HCT116 (cell line): ENCODE measurements at regions not wholly inside any gene's neighbourhood (a gene's known extent, or its start where the extent isn't known, plus 50 kb on each side); places are given as distances from the start of the nearest gene placed in this dataset.

Experiments used
- ATAC-seq: fragments of 200-7000 bp; cut with Tn5 transposase; 2 replicates; pipeline ENCODE4 v1.9.1; 2020; ENCODE audit warnings: mild to moderate bottlenecking, moderate library complexity
- BruUV-seq: library from RNA; stranded (reverse); fragments of 400-500 nt; replicated peaks from 2 replicates; lab custom pipeline; 2021; lab: Mats Ljungman, UMichigan
- CTCF ChIA-PET: fragments of 300-600 bp; sonication (Branson Sonifier 250); formaldehyde crosslinking; loops from one replicate; lab custom pipeline; 2021; ENCODE audit warnings: antibody characterized with exemption; lab: Charles Lee
- POLR2A ChIA-PET: fragments of 300-600, 350-600 bp; sonication (Branson Sonifier 250); formaldehyde crosslinking; loops from one replicate; lab custom pipeline; 2021; ENCODE audit warnings: antibody characterized with exemption; lab: Charles Lee
- RAD21 ChIA-PET, 2 experiments: fragments of 300-600 bp; sonication (Branson Sonifier 250); formaldehyde crosslinking; loops; one replicate each; lab custom pipeline; 2023; ENCODE audit warnings: low total read pairs in 2 of 2; ENCODE audit not compliant: uncharacterized antibody in 2 of 2, unreplicated experiment in 2 of 2, low non-redundant PET in 1 of 2; lab: Charles Lee
- DNase-seq: peaks from one replicate; pipeline ENCODE4 v3.0.0-alpha.2; 2010; ENCODE audit warnings: low read depth, low spot score
- H2AFZ ChIP-seq: fragments of 200-600 bp; shearing (Covaris generic), sonication (generic); 2 replicates; pipeline ENCODE4 v1.6.1; 2017; ENCODE audit warnings: low read depth, mixed run types, mixed read lengths, antibody characterized with exemption, low read length; ENCODE audit not compliant: poor library complexity, severe bottlenecking
- H3K27ac ChIP-seq: 2 replicates; pipeline ENCODE4 v1.5.1; 2012; ENCODE audit warnings: low read depth, low read length
- H3K27me3 ChIP-seq: fragments of 200-600 bp; sonication (generic); 2 replicates; pipeline ENCODE4 v1.6.1; 2016; ENCODE audit warnings: mixed run types, low read length, mixed read lengths; ENCODE audit not compliant: insufficient read depth
- H3K36me3 ChIP-seq, 2 experiments: fragments of 200-500 bp in 1 of 2; fragments of 200-600 bp in 1 of 2; sonication (Bioruptor generic) in 1 of 2; sonication (generic) in 1 of 2; 2 replicates each; pipeline versions ENCODE4 v1.5.1 to v1.6.1; 2014 to 2016; ENCODE audit warnings: low read length in 2 of 2, inconsistent platforms in 1 of 2, mixed read lengths in 1 of 2, mixed run types in 1 of 2; ENCODE audit not compliant: insufficient read depth in 2 of 2, control insufficient read depth in 1 of 2
- H3K4me1 ChIP-seq, 2 experiments: fragments of 200-600 bp in 1 of 2; sonication (generic) in 1 of 2; 2 replicates each; pipeline versions ENCODE4 v1.5.1 to v1.6.1; 2012 to 2017; ENCODE audit warnings: low read length in 2 of 2, inconsistent platforms in 1 of 2, mild to moderate bottlenecking in 1 of 2, mixed read lengths in 1 of 2, mixed run types in 1 of 2, moderate library complexity in 1 of 2; ENCODE audit not compliant: insufficient read depth in 2 of 2, control insufficient read depth in 1 of 2
- H3K4me2 ChIP-seq: fragments of 200-600 bp; sonication (generic); 2 replicates; pipeline ENCODE4 v1.6.1; 2017; ENCODE audit warnings: mixed run types, low read length, mixed read lengths
- H3K4me3 ChIP-seq, 2 experiments: fragments of 200-600 bp in 1 of 2; sonication (generic) in 1 of 2; replicated peaks in 1 of 2; 2 replicates each; pipeline ENCODE4 v1.5.1; 2011 to 2016; ENCODE audit warnings: low read length in 2 of 2, control low read depth in 1 of 2, low read depth in 1 of 2, mild to moderate bottlenecking in 1 of 2, mixed read lengths in 1 of 2, mixed run types in 1 of 2
- H3K79me2 ChIP-seq: fragments of 200-600 bp; sonication (generic); 2 replicates; pipeline ENCODE4 v1.6.1; 2017; ENCODE audit warnings: mild to moderate bottlenecking, mixed run types, low read length, moderate library complexity, mixed read lengths; ENCODE audit not compliant: insufficient read depth
- H3K9ac ChIP-seq: fragments of 200-600 bp; sonication (generic); 2 replicates; pipeline ENCODE4 v1.6.1; 2016; ENCODE audit warnings: low read length, mixed read lengths
- H3K9me2 ChIP-seq: fragments of 200-600 bp; sonication (generic), shearing (Covaris generic); 2 replicates; pipeline ENCODE4 v1.6.1; 2017; ENCODE audit warnings: mixed run types, mild to moderate bottlenecking, moderate library complexity; ENCODE audit not compliant: insufficient read depth
- H3K9me3 ChIP-seq, 2 experiments: fragments of 200-500 bp in 1 of 2; fragments of 200-600 bp in 1 of 2; sonication (Bioruptor generic) in 1 of 2; sonication (generic) in 1 of 2; 2 replicates each; pipeline ENCODE4 v1.6.1; 2014 to 2017; ENCODE audit warnings: low read length in 2 of 2, mixed read lengths in 2 of 2, inconsistent platforms in 1 of 2, low read depth in 1 of 2, mild to moderate bottlenecking in 1 of 2, mixed run types in 1 of 2, moderate library complexity in 1 of 2; ENCODE audit not compliant: control insufficient read depth in 1 of 2, insufficient read depth in 1 of 2
- H4K20me1 ChIP-seq: fragments of 200-600 bp; sonication (generic), shearing (Covaris generic); 2 replicates; pipeline ENCODE4 v1.6.1; 2017; ENCODE audit warnings: mixed run types, mild to moderate bottlenecking, moderate library complexity; ENCODE audit not compliant: insufficient read depth
- CBX3 ChIP-seq: IDR thresholded peaks from 2 replicates; pipeline ENCODE4 v1.6.1; 2012; ENCODE audit warnings: low read depth
- CEBPB ChIP-seq: IDR thresholded peaks from 2 replicates; pipeline ENCODE4 v1.6.1; 2012; ENCODE audit warnings: low read depth
- EGR1 ChIP-seq: IDR thresholded peaks from 2 replicates; pipeline ENCODE4 v1.6.1; 2012; ENCODE audit warnings: low read depth
- ELF1 ChIP-seq: IDR thresholded peaks from 2 replicates; pipeline ENCODE4 v1.6.1; 2012; ENCODE audit warnings: low read depth, borderline replicate concordance
- EZH2 ChIP-seq: fragments of 200-600 bp; sonication (generic); IDR thresholded peaks from 2 replicates; pipeline ENCODE4 v1.6.1; 2017; ENCODE audit warnings: antibody characterized with exemption, mixed run types
- EZH2phosphoT487 ChIP-seq: fragments of 200-600 bp; IDR thresholded peaks from 2 replicates; pipeline ENCODE4 v1.6.1; 2018; ENCODE audit warnings: antibody characterized with exemption, borderline replicate concordance
- FOSL1 ChIP-seq: IDR thresholded peaks from 2 replicates; pipeline ENCODE4 v1.6.1; 2012; ENCODE audit warnings: low read depth
- POLR2A ChIP-seq: IDR thresholded peaks from 2 replicates; pipeline ENCODE4 v1.7.0; 2011; ENCODE audit warnings: borderline replicate concordance; ENCODE audit not compliant: insufficient read depth, insufficient read length; ENCODE audit errors: extremely low read depth
- POLR2AphosphoS5 ChIP-seq: IDR thresholded peaks from 2 replicates; pipeline ENCODE4 v1.6.1; 2011; ENCODE audit warnings: mild to moderate bottlenecking, low read depth, low read length, moderate library complexity
- RAD21 ChIP-seq: IDR thresholded peaks from 2 replicates; pipeline ENCODE4 v1.6.1; 2012; ENCODE audit warnings: low read depth, mild to moderate bottlenecking
- SP1 ChIP-seq: IDR thresholded peaks from 2 replicates; pipeline ENCODE4 v1.6.1; 2012; ENCODE audit warnings: low read depth
- TCF7L2 ChIP-seq: IDR thresholded peaks from 2 replicates; pipeline ENCODE4 v1.7.0; 2011; ENCODE audit warnings: borderline replicate concordance, inconsistent platforms; ENCODE audit not compliant: insufficient read depth, insufficient read length; ENCODE audit errors: extremely low read depth
- ZFX ChIP-seq: fragments of 450-650 bp; IDR thresholded peaks from 2 replicates; pipeline ENCODE4 v1.6.1; 2017
- ZNF274 ChIP-seq: fragments of 200-500 bp; sonication (Bioruptor generic); IDR thresholded peaks from 2 replicates; pipeline ENCODE4 v1.6.1; 2014; ENCODE audit warnings: mild to moderate bottlenecking, low read depth, low read length, inconsistent platforms
- intact Hi-C: fragments of 100-400 bp; cut with micrococcal nuclease; formaldehyde crosslinking; loops from 2 replicates; pipeline ENCODE4 v1.10.0; 2022
- TF ChIP-seq, protein P1 (sequence below): IDR thresholded peaks from 2 replicates; pipeline ENCODE4 v1.6.1; 2012
- TF ChIP-seq, protein P2 (sequence below): IDR thresholded peaks from 2 replicates; pipeline ENCODE4 v1.6.1; 2012
- TF ChIP-seq, protein P3 (sequence below), 3 experiments: fragments of 200-600 bp in 1 of 3; sonication (generic) in 1 of 3; IDR thresholded peaks in 2 of 3; conservative IDR thresholded peaks in 1 of 3; 2 replicates each; pipeline ENCODE4 v1.5.1; 2012 to 2017; ENCODE audit warnings: low read depth in 2 of 3, low read length in 2 of 3, antibody characterized with exemption in 1 of 3, borderline replicate concordance in 1 of 3, control low read depth in 1 of 3, mild to moderate bottlenecking in 1 of 3, mixed read lengths in 1 of 3, mixed run types in 1 of 3, moderate library complexity in 1 of 3; ENCODE audit not compliant: insufficient read depth in 1 of 3

DNA sequence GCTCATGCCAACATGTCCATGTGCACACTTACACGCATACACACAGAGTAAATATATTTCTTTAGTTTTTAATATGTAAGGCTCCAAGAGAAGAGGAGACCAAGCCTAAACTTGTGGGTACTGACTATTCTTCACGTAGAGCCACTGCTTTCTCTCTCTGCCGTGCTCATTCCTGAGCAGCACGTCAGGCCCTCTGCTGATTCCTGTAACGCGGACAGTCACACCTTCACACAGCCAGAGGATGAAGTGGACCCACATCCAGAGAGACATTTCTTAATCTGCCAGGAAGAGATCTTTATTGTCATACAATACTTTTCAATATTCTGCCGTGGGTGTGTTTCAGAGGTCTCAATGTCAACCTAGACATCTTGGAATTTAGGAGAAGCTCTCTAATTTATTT lies 560.7 kb downstream of the STK39 start:
- no peak overlapping the region for H2AFZ ChIP-seq

DNA sequence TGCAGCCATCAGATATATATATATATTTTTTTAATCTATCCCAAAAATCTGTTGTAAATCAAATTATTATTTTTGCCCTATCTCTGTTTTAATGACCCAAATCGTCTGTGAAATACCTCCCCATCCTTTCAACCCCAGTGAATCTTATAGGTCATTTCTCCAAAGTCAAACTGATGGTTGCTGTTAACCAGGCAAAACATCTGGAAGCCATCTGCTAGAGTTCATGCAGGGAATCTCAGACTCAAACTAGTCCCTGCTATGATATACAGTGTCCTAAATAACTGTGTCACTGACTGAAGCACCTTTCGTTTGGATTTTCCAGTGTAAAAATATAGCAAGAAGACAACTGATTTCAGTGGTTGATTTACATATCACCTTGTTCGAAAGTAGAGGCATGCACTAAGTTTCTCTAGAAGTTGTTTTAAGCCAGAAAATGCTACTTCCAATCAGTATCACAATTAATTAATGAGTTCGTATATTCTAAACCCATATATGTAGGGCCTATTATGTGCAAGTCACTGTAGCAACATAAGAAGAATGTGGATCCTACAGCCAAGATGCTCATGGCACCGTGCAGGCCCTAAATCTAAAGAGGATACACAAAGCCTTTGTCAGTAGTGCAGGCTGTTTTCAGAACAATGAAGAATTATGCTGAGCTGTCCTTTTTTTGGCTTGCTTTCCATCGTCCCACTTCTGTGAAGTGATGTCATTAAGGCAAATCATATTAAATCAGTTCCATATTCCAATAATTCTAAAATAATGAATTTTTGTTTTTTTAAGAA lies 566.0 kb downstream of the STK39 start:
- BruUV-seq = no TSS peak
- intact Hi-C loops = no loop called here
- no peak overlapping the region for H3K9ac ChIP-seq
- H2AFZ ChIP-seq = no peak overlapping the region
- no peaks in the 10 kb centered on the region for H3K9me3 ChIP-seq
- no peaks in the 10 kb centered on the region for H3K27me3 ChIP-seq
- no peaks in the 10 kb centered on the region for H3K36me3 ChIP-seq
- no peaks in the 10 kb centered on the region for H3K79me2 ChIP-seq
- DNase-seq = no peak
- H3K27ac ChIP-seq = no peak overlapping the region
- H3K4me3 ChIP-seq = no peak overlapping the region
- no peaks in the 10 kb centered on the region for H3K9me2 ChIP-seq
- TF ChIP-seq ELF1 (no peak), FOSL1 (no peak), TCF7L2 (no peak), ZNF274 (no peak), POLR2A (no peak), EGR1 (no peak), EZH2phosphoT487 (no peak), RAD21 (no peak), ZFX (no peak), CBX3 (no peak), SP1 (no peak), POLR2AphosphoS5 (no peak), CEBPB (no peak)
- TF ChIP-seq, protein P1, sequence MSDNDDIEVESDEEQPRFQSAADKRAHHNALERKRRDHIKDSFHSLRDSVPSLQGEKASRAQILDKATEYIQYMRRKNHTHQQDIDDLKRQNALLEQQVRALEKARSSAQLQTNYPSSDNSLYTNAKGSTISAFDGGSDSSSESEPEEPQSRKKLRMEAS = no peak
- TF ChIP-seq, protein P2, sequence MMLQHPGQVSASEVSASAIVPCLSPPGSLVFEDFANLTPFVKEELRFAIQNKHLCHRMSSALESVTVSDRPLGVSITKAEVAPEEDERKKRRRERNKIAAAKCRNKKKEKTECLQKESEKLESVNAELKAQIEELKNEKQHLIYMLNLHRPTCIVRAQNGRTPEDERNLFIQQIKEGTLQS = no peak
- H3K4me2 ChIP-seq = no peak overlapping the region
- H3K4me1 ChIP-seq = no peaks in the 10 kb centered on the region
- H4K20me1 ChIP-seq = no peaks in the 10 kb centered on the region
- ChIA-PET RAD21 (no interaction called here), CTCF (no interaction called here), POLR2A (no interaction called here)
- no peak for ATAC-seq

More for the DNA sequence above, 560.7 kb downstream of the STK39 start:
- no peak overlapping the region for H3K4me2 ChIP-seq
- H3K4me3 ChIP-seq = no peak overlapping the region
- ChIA-PET POLR2A (no interaction called here), RAD21 (no interaction called here), CTCF (no interaction called here)
- BruUV-seq = no TSS peak
- H3K9me3 ChIP-seq = no peaks in the 10 kb centered on the region
- no peaks in the 10 kb centered on the region for H3K27me3 ChIP-seq
- H4K20me1 ChIP-seq = no peaks in the 10 kb centered on the region
- no peak overlapping the region for H3K9ac ChIP-seq
- no peaks in the 10 kb centered on the region for H3K36me3 ChIP-seq
- no peak for TF ChIP-seq EZH2
- TF ChIP-seq EZH2phosphoT487 = no peak
- no peak for TF ChIP-seq FOSL1
- no peak for TF ChIP-seq ELF1
- TF ChIP-seq CBX3 = no peak
- no peak for TF ChIP-seq POLR2A
- TF ChIP-seq, protein P3, sequence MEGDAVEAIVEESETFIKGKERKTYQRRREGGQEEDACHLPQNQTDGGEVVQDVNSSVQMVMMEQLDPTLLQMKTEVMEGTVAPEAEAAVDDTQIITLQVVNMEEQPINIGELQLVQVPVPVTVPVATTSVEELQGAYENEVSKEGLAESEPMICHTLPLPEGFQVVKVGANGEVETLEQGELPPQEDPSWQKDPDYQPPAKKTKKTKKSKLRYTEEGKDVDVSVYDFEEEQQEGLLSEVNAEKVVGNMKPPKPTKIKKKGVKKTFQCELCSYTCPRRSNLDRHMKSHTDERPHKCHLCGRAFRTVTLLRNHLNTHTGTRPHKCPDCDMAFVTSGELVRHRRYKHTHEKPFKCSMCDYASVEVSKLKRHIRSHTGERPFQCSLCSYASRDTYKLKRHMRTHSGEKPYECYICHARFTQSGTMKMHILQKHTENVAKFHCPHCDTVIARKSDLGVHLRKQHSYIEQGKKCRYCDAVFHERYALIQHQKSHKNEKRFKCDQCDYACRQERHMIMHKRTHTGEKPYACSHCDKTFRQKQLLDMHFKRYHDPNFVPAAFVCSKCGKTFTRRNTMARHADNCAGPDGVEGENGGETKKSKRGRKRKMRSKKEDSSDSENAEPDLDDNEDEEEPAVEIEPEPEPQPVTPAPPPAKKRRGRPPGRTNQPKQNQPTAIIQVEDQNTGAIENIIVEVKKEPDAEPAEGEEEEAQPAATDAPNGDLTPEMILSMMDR (IDR thresholded peaks at IDR 0.05 in 2 of 3, conservative IDR thresholded peaks at IDR 0.05 in 1 of 3; ENCODE audit: borderline replicate concordance in 1 of 3, insufficient read depth in 1 of 3, low read depth in 2 of 3, low read length in 2 of 3) = no peak
- DNase-seq (no peak), ATAC-seq (no peak)
- no peak overlapping the region for H3K27ac ChIP-seq
- intact Hi-C loops = no loop called here
- no peaks in the 10 kb centered on the region for H3K4me1 ChIP-seq
- no peaks in the 10 kb centered on the region for H3K9me2 ChIP-seq
- no peaks in the 10 kb centered on the region for H3K79me2 ChIP-seq
